A673 (cell line): ENCODE measurements at regions not wholly inside any gene's neighbourhood (a gene's known extent, or its start where the extent isn't known, plus 50 kb on each side); places are given as distances from the start of the nearest gene placed in this dataset.

Experiments
- CTCF ChIP-seq: fragments of 300-800, 200-600 bp; sonication (generic); conservative IDR thresholded peaks from 2 replicates; pipeline ENCODE4 v1.5.1; 2017; ENCODE audit warnings: low read depth, mild to moderate bottlenecking, antibody characterized with exemption, low read length, moderate library complexity, mixed read lengths
- EZH2 ChIP-seq: fragments of 200-600 bp; sonication (generic); IDR thresholded peaks from 2 replicates; pipeline ENCODE4 v1.6.1; 2017; ENCODE audit warnings: borderline replicate concordance, low read depth, mild to moderate bottlenecking, mixed read lengths, antibody characterized with exemption, low read length; ENCODE audit not compliant: poor library complexity, severe bottlenecking

DNA sequence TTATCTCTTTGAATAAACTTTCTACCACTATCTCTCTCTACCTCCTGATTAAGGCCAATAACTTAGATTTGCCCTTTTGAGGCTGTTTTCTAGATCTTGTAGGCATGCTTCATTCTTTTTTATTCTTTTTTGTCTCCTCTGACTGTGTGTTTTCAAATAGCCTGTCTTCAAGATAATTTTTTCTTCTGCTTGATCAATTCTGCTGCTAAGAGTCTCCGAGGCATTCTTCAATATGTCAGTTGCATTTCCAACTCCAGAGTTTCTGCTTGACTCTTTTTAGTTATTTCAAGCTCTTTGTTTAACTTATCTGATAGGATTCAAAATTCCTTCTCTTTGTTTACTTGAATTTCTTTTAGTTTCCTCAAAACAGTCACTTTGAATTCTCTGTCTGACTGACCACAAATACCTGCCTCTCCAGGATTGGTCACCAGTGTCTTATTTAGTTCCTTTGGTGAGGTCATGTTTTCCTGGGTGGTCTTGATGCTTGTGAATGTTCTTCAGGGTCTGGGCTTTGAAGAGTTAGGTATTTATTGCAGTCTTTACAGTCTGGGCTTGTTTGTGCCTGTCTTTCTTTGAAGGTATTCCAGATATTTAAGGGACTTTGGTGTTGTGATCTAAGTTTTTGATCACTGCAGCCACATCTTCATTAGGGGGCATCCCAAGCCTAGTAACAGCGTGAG lies 197.3 kb upstream of the STK17B start:
- no peak for TF ChIP-seq CTCF
- no peak for TF ChIP-seq EZH2
